ENCODE measurements at regions not wholly inside any gene's neighbourhood (a gene's known extent, or its start where the extent isn't known, plus 50 kb on each side); places are given as distances from the start of the nearest gene placed in this dataset.
"Not testable (repeated sequence)": the region's sequence is repeated elsewhere in the genome, so short reads cannot be mapped to it uniquely, and the experiment has no call there.

GRCh38 chr4:3942569-3942971, 176.4 kb downstream of the ADRA2C start:
- peak; percentile 53 for DNase-seq
- not testable (repeated sequence) for ATAC-seq (replicated peaks); H3K27ac Mint-ChIP-seq; H3K27me3 Mint-ChIP-seq; H3K4me3 Mint-ChIP-seq; H3K9me3 Mint-ChIP-seq
- peaks cover 7 to 14% of the 10 kb centered on the region in 2 donors for H3K36me3 Mint-ChIP-seq
- peaks cover 9 to 13% of the 10 kb centered on the region in 2 donors for H3K4me1 Mint-ChIP-seq

- ATAC-seq (replicated peaks); H3K27me3 Mint-ChIP-seq; H3K4me3 Mint-ChIP-seq; DNase-seq; H3K27ac Mint-ChIP-seq; H3K9me3 Mint-ChIP-seq: not testable (repeated sequence)
- Mint-ChIP-seq H3K36me3 (peaks cover 8 to 19% of the 10 kb centered on the region in 2 donors), H3K4me1 (peaks cover 9 to 13% of the 10 kb centered on the region in 2 donors)
Observed at GRCh38 chr4:3943051-3943450, 176.9 kb downstream of the ADRA2C start.

GRCh38 chr4:3945511-3946290, 179.5 kb downstream of the ADRA2C start:
- Mint-ChIP-seq H3K4me3 (no peak overlapping the region), H3K27me3 (peaks cover 6% of the 10 kb centered on the region in 2 donors), H3K27ac (no peak overlapping the region), H3K9me3 (no peaks in the 10 kb centered on the region), H3K4me1 (peaks cover 9 to 13% of the 10 kb centered on the region in 2 donors), H3K36me3 (peaks cover 16 to 31% of the 10 kb centered on the region in 2 donors)
- no peak for ATAC-seq (replicated peaks)
- no peak for DNase-seq

DNA sequence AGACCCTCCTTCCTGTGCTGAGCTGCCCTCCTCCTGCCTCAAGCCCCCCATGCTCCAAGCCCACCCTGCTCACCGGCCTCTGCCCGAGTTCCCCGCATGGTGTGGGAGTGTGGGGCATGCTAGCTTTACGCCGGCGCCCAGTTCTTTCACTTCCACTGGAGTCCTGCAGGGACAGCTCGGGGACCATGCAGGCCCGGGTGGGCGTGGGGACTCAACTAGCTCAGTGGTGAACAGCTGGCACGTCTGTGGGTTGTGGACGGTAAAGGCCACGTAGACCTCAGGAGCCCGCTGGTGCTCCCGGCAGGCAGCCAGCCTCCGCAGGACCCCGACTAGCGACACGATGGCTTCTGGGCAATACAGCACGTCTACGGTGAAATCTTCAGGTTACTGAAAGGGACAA, 180.4 kb downstream of the ADRA2C start:
- H3K27me3 Mint-ChIP-seq; H3K9me3 Mint-ChIP-seq; H3K27ac Mint-ChIP-seq; H3K4me3 Mint-ChIP-seq; DNase-seq; ATAC-seq (replicated peaks): not testable (repeated sequence)
- Mint-ChIP-seq H3K4me1 (peaks cover 9 to 13% of the 10 kb centered on the region in 2 donors), H3K36me3 (peaks cover 18 to 31% of the 10 kb centered on the region in 2 donors)

GRCh38 chr4:3947761-3948160, 181.6 kb downstream of the ADRA2C start:
- H3K4me3 Mint-ChIP-seq; H3K27ac Mint-ChIP-seq; H3K4me1 Mint-ChIP-seq; H3K27me3 Mint-ChIP-seq; H3K9me3 Mint-ChIP-seq; ATAC-seq (replicated peaks); DNase-seq: not testable (repeated sequence)
- H3K36me3 Mint-ChIP-seq, result peaks cover 21 to 31% of the 10 kb centered on the region in 2 donors

GRCh38 chr4:3948210-3948609, 182.0 kb downstream of the ADRA2C start:
- not testable (repeated sequence) for H3K9me3 Mint-ChIP-seq; ATAC-seq (replicated peaks); H3K27ac Mint-ChIP-seq; H3K4me3 Mint-ChIP-seq; H3K4me1 Mint-ChIP-seq; DNase-seq; H3K27me3 Mint-ChIP-seq
- peaks cover 21 to 31% of the 10 kb centered on the region in 2 donors for H3K36me3 Mint-ChIP-seq

DNA sequence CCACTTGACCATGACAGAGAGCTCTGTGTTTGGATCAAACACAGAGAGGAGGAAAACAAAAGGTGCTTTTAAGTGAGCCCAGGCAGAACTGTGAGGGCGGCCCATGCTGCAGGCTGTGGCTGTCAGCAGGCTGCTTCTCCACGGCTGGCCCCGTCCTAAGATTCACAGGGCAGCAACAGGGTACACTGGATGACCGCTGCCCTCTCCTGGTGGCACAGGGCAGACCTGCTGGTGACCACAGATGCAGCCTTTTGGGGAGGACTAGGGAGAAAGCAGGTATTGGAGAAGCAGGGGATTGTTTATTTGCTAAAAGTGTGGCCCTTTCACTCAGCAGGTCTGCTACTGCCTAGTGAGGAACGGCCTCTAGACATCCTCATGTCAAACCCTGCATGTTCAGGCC, 183.7 kb downstream of the ADRA2C start:
- not testable (repeated sequence) for H3K4me3 Mint-ChIP-seq; H3K9me3 Mint-ChIP-seq; ATAC-seq (replicated peaks); DNase-seq; H3K27me3 Mint-ChIP-seq; H3K27ac Mint-ChIP-seq
- H3K36me3 Mint-ChIP-seq, result peaks cover 19 to 34% of the 10 kb centered on the region in 2 donors
- H3K4me1 Mint-ChIP-seq, result peaks cover 6 to 12% of the 10 kb centered on the region in 2 donors

DNA sequence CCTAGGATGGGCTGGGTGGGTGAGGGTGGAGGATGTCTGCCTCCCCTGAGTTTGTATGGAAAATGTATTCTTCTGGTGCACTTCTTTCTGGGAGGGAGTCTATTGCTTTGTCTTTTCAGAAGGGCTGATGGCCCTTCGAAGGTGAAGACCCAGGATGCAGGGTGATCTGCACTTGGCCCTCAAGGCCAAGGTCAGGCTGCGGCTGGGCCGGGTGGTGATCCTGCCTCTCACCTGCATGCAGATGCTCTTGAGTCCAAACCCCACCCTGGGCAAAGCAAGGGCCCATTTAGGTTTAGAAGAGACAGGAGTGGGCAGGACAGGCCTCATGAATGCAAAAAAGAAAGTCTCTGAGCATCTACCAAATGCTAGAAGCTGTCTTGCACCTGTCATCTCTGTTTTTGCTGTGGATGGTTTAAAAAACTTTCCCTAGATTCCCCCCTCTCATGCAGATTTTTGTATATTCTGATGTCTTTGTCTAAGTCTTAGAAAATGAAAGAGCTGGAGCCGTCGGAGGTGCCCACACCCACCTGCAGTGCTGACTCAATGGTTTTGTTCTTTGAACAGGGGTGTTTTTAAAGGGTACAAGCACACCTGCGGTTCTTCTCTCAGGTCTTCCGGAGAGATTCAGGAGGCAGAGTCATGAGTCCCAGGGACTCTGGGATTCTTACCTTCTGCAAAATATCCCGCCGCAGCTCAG, 186.4 kb downstream of the ADRA2C start:
- ATAC-seq (replicated peaks); H3K27me3 Mint-ChIP-seq; H3K9me3 Mint-ChIP-seq; H3K4me3 Mint-ChIP-seq; H3K27ac Mint-ChIP-seq; DNase-seq: not testable (repeated sequence)
- H3K36me3 Mint-ChIP-seq, result peaks cover 14 to 19% of the 10 kb centered on the region in 2 donors
- H3K4me1 Mint-ChIP-seq, result peaks cover 10 to 18% of the 10 kb centered on the region in 2 donors

DNA sequence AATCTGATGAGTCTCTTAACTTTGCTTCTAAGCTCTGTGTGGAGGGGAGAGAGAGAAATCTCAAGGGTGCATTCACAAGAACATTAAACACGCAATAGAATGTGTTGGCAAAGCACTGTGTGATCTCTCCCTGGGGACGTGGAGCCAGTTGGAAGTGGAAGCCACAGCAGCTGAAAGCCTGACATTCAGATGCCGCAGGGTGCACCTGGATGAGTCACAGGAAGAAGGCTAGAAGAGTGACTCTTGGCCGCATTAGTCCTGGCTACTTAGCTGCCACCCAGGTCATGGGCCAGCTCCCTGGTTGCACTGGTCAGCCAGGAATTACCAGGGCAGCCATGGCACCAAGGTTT, 186.9 kb downstream of the ADRA2C start:
- peaks cover 12 to 14% of the 10 kb centered on the region in 2 donors for H3K36me3 Mint-ChIP-seq
- not testable (repeated sequence) for ATAC-seq (replicated peaks); H3K27me3 Mint-ChIP-seq; H3K9me3 Mint-ChIP-seq; DNase-seq; H3K27ac Mint-ChIP-seq; H3K4me3 Mint-ChIP-seq
- peaks cover 10 to 18% of the 10 kb centered on the region in 2 donors for H3K4me1 Mint-ChIP-seq

DNA sequence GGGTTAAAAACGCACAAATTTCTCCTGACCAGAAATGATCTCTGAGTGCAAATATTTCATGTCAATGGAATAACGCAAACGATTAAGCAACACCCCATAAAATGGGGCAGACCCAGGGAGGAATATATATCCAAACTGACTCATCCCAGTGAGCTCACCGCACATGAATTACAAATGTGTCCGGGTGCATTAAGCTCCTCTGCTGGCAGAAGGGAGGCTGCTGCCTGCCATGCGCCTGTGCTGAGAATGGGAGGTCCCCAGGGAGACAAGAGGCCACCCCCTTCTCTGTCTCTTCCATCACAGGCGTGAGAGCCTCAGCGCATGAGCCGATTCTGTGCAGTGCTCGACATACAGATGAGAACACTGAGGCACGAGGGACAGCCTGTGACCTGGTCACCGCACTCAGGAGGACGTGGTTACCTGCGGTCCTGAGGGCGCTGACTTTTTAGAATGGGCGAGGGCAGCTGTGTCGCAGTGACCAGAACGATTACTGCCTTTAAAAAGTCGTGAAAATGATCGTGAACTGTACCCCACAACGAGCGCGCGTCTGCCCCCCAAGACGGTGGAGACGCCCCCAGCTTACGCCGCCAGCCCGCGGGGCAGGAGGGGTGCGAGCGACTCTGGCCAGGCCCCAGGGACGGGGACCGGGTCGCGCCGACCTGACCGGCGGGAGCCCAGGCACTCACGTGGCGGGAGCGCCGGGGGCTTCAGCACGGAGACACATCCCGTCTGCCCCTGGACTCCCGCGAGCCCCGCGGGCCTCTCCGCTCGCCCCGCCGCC, 188.5 kb downstream of the ADRA2C start:
- Mint-ChIP-seq H3K27ac (peak overlapping the region; percentile 96), H3K4me1 (peaks cover 10 to 18% of the 10 kb centered on the region in 2 donors), H3K4me3 (peak overlapping the region; percentile 91 to 93)
- not testable (repeated sequence) for ATAC-seq (replicated peaks); H3K9me3 Mint-ChIP-seq; H3K27me3 Mint-ChIP-seq; H3K36me3 Mint-ChIP-seq
- DNase-seq, result peak; percentile 76

DNA sequence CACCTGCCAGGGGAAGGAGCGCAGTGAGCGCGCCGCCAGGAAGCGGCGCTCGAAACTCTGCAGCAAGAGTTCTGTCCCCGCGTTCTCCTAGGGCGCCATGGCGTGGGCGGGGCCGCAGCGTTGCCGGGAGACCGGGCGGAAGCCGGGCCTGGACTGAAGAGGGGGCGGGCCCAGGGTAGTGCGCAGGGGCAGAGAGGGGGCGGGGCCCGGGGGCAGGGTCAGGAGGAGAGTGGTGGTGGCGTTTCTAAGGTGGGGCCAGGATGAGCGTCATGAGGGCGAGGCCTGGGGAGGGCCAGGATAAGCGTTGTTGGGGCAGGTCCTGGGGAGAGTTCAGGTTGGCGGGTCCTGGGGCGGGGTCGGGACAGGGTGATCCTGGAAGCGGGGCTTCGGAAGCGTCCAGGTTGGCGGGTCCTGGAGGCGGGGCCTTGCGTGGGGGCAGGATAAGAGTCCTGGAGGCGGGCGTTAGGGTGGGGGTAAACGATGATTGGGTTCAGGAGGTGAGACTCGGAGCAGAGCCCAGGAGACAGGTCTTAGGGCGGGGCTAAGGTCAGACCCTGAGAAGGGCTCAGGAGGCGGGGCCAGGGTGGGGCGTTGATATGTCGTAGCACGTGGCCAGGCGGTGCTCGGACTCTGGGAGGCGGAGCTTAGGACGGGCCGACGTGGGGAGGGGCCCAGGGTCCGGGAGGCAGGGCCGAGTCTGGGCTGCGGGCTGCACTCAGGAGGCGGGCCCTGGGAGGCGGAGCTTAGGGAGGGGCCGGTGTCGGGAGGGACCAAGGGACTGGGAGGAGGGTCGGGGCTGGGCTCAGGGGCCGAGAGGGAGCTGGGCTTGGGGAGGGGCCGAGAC, 189.4 kb downstream of the ADRA2C start:
- peak; percentile 100 for DNase-seq
- ATAC-seq (replicated peaks), result peak; percentile 100
- Mint-ChIP-seq H3K4me3 (peak overlapping the region; percentile 91 to 93), H3K27ac (peak overlapping the region; percentile 96), H3K4me1 (peaks cover 10 to 18% of the 10 kb centered on the region in 2 donors)
- not testable (repeated sequence) for H3K27me3 Mint-ChIP-seq, H3K36me3 Mint-ChIP-seq, H3K9me3 Mint-ChIP-seq

- H3K27ac Mint-ChIP-seq, result peak overlapping the region; percentile 56
- not testable (repeated sequence) for H3K9me3 Mint-ChIP-seq; DNase-seq; ATAC-seq (replicated peaks); H3K27me3 Mint-ChIP-seq; H3K36me3 Mint-ChIP-seq
- peaks cover 10 to 18% of the 10 kb centered on the region in 2 donors for H3K4me1 Mint-ChIP-seq
- H3K4me3 Mint-ChIP-seq, result peak overlapping the region; percentile 91 to 93
Observed at GRCh38 chr4:3956165-3956867, 190.1 kb downstream of the ADRA2C start.

GRCh38 chr4:3961091-3961672, 195.0 kb downstream of the ADRA2C start:
- not testable (repeated sequence) for H3K27ac Mint-ChIP-seq; H3K36me3 Mint-ChIP-seq; DNase-seq; H3K9me3 Mint-ChIP-seq; H3K4me3 Mint-ChIP-seq; H3K4me1 Mint-ChIP-seq; ATAC-seq (replicated peaks)
- H3K27me3 Mint-ChIP-seq, result peaks cover 9 to 22% of the 10 kb centered on the region in 2 donors

Data from stimulated activated naive B cell treated with anti-CD40 and anti-IgM and Interleukin-4, amounts not matched to agents 10 μg/mL and 1 μg/mL and 100 μg/mL, for 72 hours (primary cell).